Activated CD4-positive, CD25-positive, alpha-beta regulatory T cell (primary cell): ENCODE measurements at regions not wholly inside any gene's neighbourhood (a gene's known extent, or its start where the extent isn't known, plus 50 kb on each side); places are given as distances from the start of the nearest gene placed in this dataset.

Experiments
- DNase-seq, 4 experiments: peaks; one replicate each; lab custom pipeline; 2025; lab: John Stamatoyannopoulos, UW

- DNase-seq = no peak
These were observed 87.2 kb upstream of the POU3F1 start for GRCh38 chr1:38133756-38134155.

- DNase-seq = no peak
These were observed 86.7 kb upstream of the POU3F1 start for GRCh38 chr1:38133304-38133703.

- no peak for DNase-seq
These were observed 86.1 kb upstream of the POU3F1 start for GRCh38 chr1:38132681-38133080.

GRCh38 chr1:38131024-38131585 is 84.5 kb upstream of the POU3F1 start:
- DNase-seq = no peak

GRCh38 chr1:38129971-38130370 is 83.4 kb upstream of the POU3F1 start:
- DNase-seq = no peak

- DNase-seq = no peak
These were observed 82.9 kb upstream of the POU3F1 start for GRCh38 chr1:38129473-38129872.

- no peak for DNase-seq
These were observed 82.4 kb upstream of the POU3F1 start for GRCh38 chr1:38128926-38129453.

GRCh38 chr1:38128511-38128910 is 81.9 kb upstream of the POU3F1 start:
- no peak for DNase-seq

- no peak for DNase-seq
These were observed 80.8 kb upstream of the POU3F1 start for GRCh38 chr1:38127428-38127827.

GRCh38 chr1:38126970-38127369 is 80.4 kb upstream of the POU3F1 start:
- no peak for DNase-seq

GRCh38 chr1:38125837-38126520 is 79.4 kb upstream of the POU3F1 start:
- DNase-seq = no peak

- DNase-seq = no peak
These were observed 78.4 kb upstream of the POU3F1 start for GRCh38 chr1:38125016-38125415.

- no peak for DNase-seq
These were observed 77.0 kb upstream of the POU3F1 start for GRCh38 chr1:38123356-38124135.

- no peak for DNase-seq
These were observed 74.7 kb upstream of the POU3F1 start for GRCh38 chr1:38121231-38121680.

GRCh38 chr1:38120552-38121230 is 74.1 kb upstream of the POU3F1 start:
- DNase-seq = no peak

GRCh38 chr1:38118976-38119375 is 72.4 kb upstream of the POU3F1 start:
- no peak for DNase-seq

GRCh38 chr1:38117444-38117887 is 70.9 kb upstream of the POU3F1 start:
- DNase-seq = no peak

GRCh38 chr1:38115682-38116202 is 69.1 kb upstream of the POU3F1 start:
- DNase-seq = no peak

- DNase-seq = no peak
These were observed 68.6 kb upstream of the POU3F1 start for GRCh38 chr1:38115226-38115625.

GRCh38 chr1:38114241-38115026 is 67.8 kb upstream of the POU3F1 start:
- no peak for DNase-seq

- DNase-seq = no peak
These were observed 66.6 kb upstream of the POU3F1 start for GRCh38 chr1:38113159-38113666.
